Body of pancreas (tissue), 4 donors: ENCODE measurements at regions not wholly inside any gene's neighbourhood (a gene's known extent, or its start where the extent isn't known, plus 50 kb on each side); places are given as distances from the start of the nearest gene placed in this dataset.

Experiments
- CTCF ChIP-seq, 7 experiments: fragments of 450-650 bp in 4 of 7; fragments of 200-600 bp in 3 of 7; sonication (generic) in 3 of 7; IDR thresholded peaks; one replicate each; pipeline ENCODE4 v1.5.1; 2016 to 2019; ENCODE audit warnings: antibody characterized with exemption in 7 of 7
- POLR2A ChIP-seq, 3 donors: fragments of 450-650 bp; IDR thresholded peaks; one replicate each; pipeline ENCODE4 v1.6.1; 2016; ENCODE audit warnings: antibody characterized with exemption in 3 of 3, mild to moderate bottlenecking in 2 of 3

DNA sequence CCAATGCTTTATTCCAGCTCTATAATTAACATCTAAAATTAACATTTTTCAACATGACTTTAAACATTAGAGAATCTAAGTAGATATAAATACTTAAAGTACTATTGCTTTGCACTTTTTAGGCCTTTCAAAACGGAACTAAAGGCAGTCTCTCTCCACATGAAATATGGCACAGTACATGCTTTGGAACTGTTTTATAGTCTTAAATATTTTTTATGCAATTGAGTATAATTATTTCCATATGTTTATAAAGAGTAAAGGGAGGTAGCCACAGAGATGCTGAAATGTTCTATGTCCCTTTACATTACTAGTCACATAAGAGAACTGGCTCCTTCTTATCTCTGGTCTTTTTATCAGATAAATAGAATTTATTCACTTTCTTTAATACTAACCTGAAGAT lies 674.0 kb downstream of the PLCL1 start:
- no peak for TF ChIP-seq POLR2A (IDR thresholded peaks at IDR 0.05)
- TF ChIP-seq CTCF (IDR thresholded peaks at IDR 0.05), result no peak
